CD4-positive, alpha-beta T cell (primary cell): ENCODE measurements at regions not wholly inside any gene's neighbourhood (a gene's known extent, or its start where the extent isn't known, plus 50 kb on each side); places are given as distances from the start of the nearest gene placed in this dataset.

Experiments
- ATAC-seq: fragments of 200-7000 bp; cut with Tn5 transposase; one replicate; pipeline ENCODE4 v1.10.0; 2022; ENCODE audit warnings: mild to moderate bottlenecking; ENCODE audit not compliant: poor library complexity
- CTCF ChIA-PET: fragments of 350-600 bp; sonication (Branson Sonifier 250); formaldehyde crosslinking; loops from one replicate; lab custom pipeline; 2021; ENCODE audit warnings: antibody characterized with exemption, inconsistent platforms; lab: Charles Lee
- POLR2A ChIA-PET: fragments of 350-600 bp; sonication (Branson Sonifier 250); formaldehyde crosslinking; loops from one replicate; lab custom pipeline; 2021; ENCODE audit warnings: antibody characterized with exemption, inconsistent platforms; lab: Charles Lee
- DNase-seq, 14 experiments: peaks; one replicate each; pipeline ENCODE4 v3.0.0-alpha.2; 2013 to 2020; ENCODE audit warnings: mixed read lengths in 2 of 14
- H3K27ac ChIP-seq, 2 donors: one replicate each; pipeline versions ENCODE4 v1.5.1 to v1.7.0; 2013; ENCODE audit warnings: low read length in 2 of 2, low read depth in 1 of 2, mild to moderate bottlenecking in 1 of 2
- H3K27me3 ChIP-seq, 2 experiments: 1 replicate in 1 of 2; 2 replicates in 1 of 2; pipeline versions ENCODE4 v1.6.1 to v1.7.0; 2013; ENCODE audit warnings: low read length in 2 of 2, control low read depth in 1 of 2, mild to moderate bottlenecking in 1 of 2, moderate library complexity in 1 of 2; ENCODE audit not compliant: insufficient read depth in 2 of 2, control insufficient read depth in 1 of 2
- H3K36me3 ChIP-seq: one replicate; pipeline ENCODE4 v1.6.1; 2013; ENCODE audit warnings: low read length, control low read depth; ENCODE audit not compliant: insufficient read depth
- H3K4me1 ChIP-seq: one replicate; pipeline ENCODE4 v1.6.1; 2013; ENCODE audit warnings: low read length, control low read depth; ENCODE audit not compliant: insufficient read depth
- H3K4me3 ChIP-seq: one replicate; pipeline ENCODE4 v1.5.1; 2013; ENCODE audit warnings: mild to moderate bottlenecking, low read length, moderate library complexity
- H3K9me3 ChIP-seq, 2 experiments: 1 replicate in 1 of 2; 2 replicates in 1 of 2; pipeline versions ENCODE4 v1.6.1 to v1.7.0; 2013; ENCODE audit warnings: low read length in 2 of 2, mild to moderate bottlenecking in 2 of 2, control low read depth in 1 of 2, moderate library complexity in 1 of 2; ENCODE audit not compliant: control insufficient read depth in 1 of 2, insufficient read depth in 1 of 2
- H3K27ac Mint-ChIP-seq: one replicate; pipeline ENCODE4 v1.8.0; 2020; ENCODE audit warnings: mixed read lengths
- H3K27me3 Mint-ChIP-seq: one replicate; pipeline ENCODE4 v1.8.0; 2021; ENCODE audit warnings: mixed read lengths
- H3K36me3 Mint-ChIP-seq: one replicate; pipeline ENCODE4 v1.8.0; 2021; ENCODE audit warnings: low read depth, mixed read lengths
- H3K4me1 Mint-ChIP-seq: one replicate; pipeline ENCODE4 v1.8.0; 2021; ENCODE audit warnings: low read depth, mixed read lengths
- H3K4me3 Mint-ChIP-seq: one replicate; pipeline ENCODE4 v1.8.0; 2020; ENCODE audit warnings: mild to moderate bottlenecking, mixed read lengths
- H3K9me3 Mint-ChIP-seq: one replicate; pipeline ENCODE4 v1.8.0; 2020; ENCODE audit warnings: mixed read lengths
- CTCF ChIP-seq: fragments of 200-600 bp; IDR thresholded peaks from one replicate; pipeline ENCODE4 v1.8.0; 2022; ENCODE audit warnings: antibody characterized with exemption, mild to moderate bottlenecking
- intact Hi-C, 2 experiments: fragments of 100-400 bp; cut with DNase I in 1 of 2; cut with micrococcal nuclease in 1 of 2; formaldehyde crosslinking; loops; one replicate each; pipeline versions ENCODE4 v1.15.1 to v1.9.0; 2023 to 2025; cut with DNase I, micrococcal nuclease

GRCh38 chr11:71335371-71335770 is 83.0 kb upstream of the SHANK2 start:
- CTCF ChIA-PET = no interaction called here
- no peak for DNase-seq
- Histone ChIP-seq H3K36me3 (no peaks in the 10 kb centered on the region), H3K27me3 (peaks cover 0 to 1% of the 10 kb centered on the region in 2 experiments), H3K4me3 (no peak overlapping the region), H3K4me1 (no peaks in the 10 kb centered on the region), H3K27ac (no peak overlapping the region), H3K9me3 (peaks cover 22 to 42% of the 10 kb centered on the region in 2 experiments)
- ATAC-seq = no peak
- POLR2A ChIA-PET = no interaction called here
- peaks cover 10% of the 10 kb centered on the region for H3K27me3 Mint-ChIP-seq
- H3K9me3 Mint-ChIP-seq = peaks cover 7% of the 10 kb centered on the region
- intact Hi-C loops = no loop called here
- no peaks in the 10 kb centered on the region for H3K4me1 Mint-ChIP-seq
- H3K27ac Mint-ChIP-seq = no peak overlapping the region
- no peak overlapping the region for H3K4me3 Mint-ChIP-seq
- H3K36me3 Mint-ChIP-seq = no peaks in the 10 kb centered on the region
- TF ChIP-seq CTCF = no peak

GRCh38 chr11:71334191-71334590 is 81.8 kb upstream of the SHANK2 start:
- DNase-seq (no peak), ATAC-seq (no peak)
- no peak for TF ChIP-seq CTCF
- Mint-ChIP-seq H3K9me3 (peaks cover 7% of the 10 kb centered on the region), H3K27me3 (peaks cover 4% of the 10 kb centered on the region), H3K36me3 (no peaks in the 10 kb centered on the region), H3K4me1 (no peaks in the 10 kb centered on the region), H3K4me3 (no peak overlapping the region), H3K27ac (no peak overlapping the region)
- POLR2A ChIA-PET = no interaction called here
- no peak overlapping the region for H3K4me3 ChIP-seq
- no peaks in the 10 kb centered on the region for H3K27me3 ChIP-seq
- no peaks in the 10 kb centered on the region for H3K36me3 ChIP-seq
- CTCF ChIA-PET = no interaction called here
- peaks cover 22 to 44% of the 10 kb centered on the region in 2 experiments for H3K9me3 ChIP-seq
- intact Hi-C loops = no loop called here
- H3K27ac ChIP-seq = no peak overlapping the region
- H3K4me1 ChIP-seq = no peaks in the 10 kb centered on the region

- no peak overlapping the region for H3K27ac ChIP-seq
- no peaks in the 10 kb centered on the region for H3K27me3 ChIP-seq
- H3K27me3 Mint-ChIP-seq = peaks cover 3% of the 10 kb centered on the region
- H3K9me3 ChIP-seq = peaks cover 22 to 44% of the 10 kb centered on the region in 2 experiments
- intact Hi-C loops = no loop called here
- H3K4me1 Mint-ChIP-seq = no peaks in the 10 kb centered on the region
- H3K4me1 ChIP-seq = no peaks in the 10 kb centered on the region
- no peak for ATAC-seq
- H3K4me3 Mint-ChIP-seq = no peak overlapping the region
- H3K36me3 ChIP-seq = no peaks in the 10 kb centered on the region
- TF ChIP-seq CTCF = no peak
- H3K36me3 Mint-ChIP-seq = no peaks in the 10 kb centered on the region
- H3K27ac Mint-ChIP-seq = no peak overlapping the region
- DNase-seq = no peak
- H3K9me3 Mint-ChIP-seq = peaks cover 7% of the 10 kb centered on the region
- ChIA-PET POLR2A (no interaction called here), CTCF (no interaction called here)
- no peak overlapping the region for H3K4me3 ChIP-seq
Measured at GRCh38 chr11:71333473-71333872, 81.1 kb upstream of the SHANK2 start.
